SK-N-SH treated with all-trans-retinoic acid at 6 μM for 48 hours (cell line): ENCODE measurements at regions not wholly inside any gene's neighbourhood (a gene's known extent, or its start where the extent isn't known, plus 50 kb on each side); places are given as distances from the start of the nearest gene placed in this dataset.

Experiments
- ARNTL ChIP-seq: fragments of 450-650 bp; formaldehyde crosslinking; IDR thresholded peaks from 2 replicates; pipeline ENCODE4 v1.5.0; 2020; ENCODE audit warnings: low read depth, mild to moderate bottlenecking, moderate library complexity, borderline replicate concordance
- CSDC2 ChIP-seq: fragments of 250-450 bp; sonication (Bioruptor Pico); IDR thresholded peaks from 2 replicates; pipeline ENCODE4 v1.5.0; 2020; ENCODE audit warnings: mild to moderate bottlenecking, moderate library complexity
- GLIS3 ChIP-seq: fragments of 250-450 bp; sonication (Bioruptor Pico); IDR thresholded peaks from 2 replicates; pipeline ENCODE4 v1.5.0; 2020; ENCODE audit warnings: mild to moderate bottlenecking, moderate library complexity
- ISL1 ChIP-seq: fragments of 250-450 bp; sonication (Bioruptor Pico); IDR thresholded peaks from 2 replicates; pipeline ENCODE4 v2.1.2; 2022; ENCODE audit warnings: mild to moderate bottlenecking, moderate library complexity
- TCF4 ChIP-seq: fragments of 250-450 bp; sonication (Bioruptor Pico); IDR thresholded peaks from 2 replicates; pipeline ENCODE4 v1.8.0; 2021; ENCODE audit warnings: mild to moderate bottlenecking, moderate library complexity, borderline replicate concordance
- ZC3H10 ChIP-seq: fragments of 250-450 bp; sonication (Bioruptor Pico); IDR thresholded peaks from 2 replicates; pipeline ENCODE4 v1.5.1; 2021; ENCODE audit warnings: mild to moderate bottlenecking, moderate library complexity
- TF ChIP-seq, protein P1 (sequence below): fragments of 250-450 bp; sonication (Bioruptor Pico); IDR thresholded peaks from 2 replicates; pipeline ENCODE4 v1.5.1; 2020; ENCODE audit warnings: low read depth, mild to moderate bottlenecking, moderate library complexity
- TF ChIP-seq, protein P2 (sequence below): fragments of 250-450 bp; sonication (Bioruptor Pico); IDR thresholded peaks from 2 replicates; pipeline ENCODE4 v1.8.0; 2020; ENCODE audit warnings: mild to moderate bottlenecking, moderate library complexity, borderline replicate concordance
- TF ChIP-seq, protein P3 (sequence below): fragments of 250-450 bp; sonication (Bioruptor Pico); IDR thresholded peaks from 2 replicates; pipeline ENCODE4 v1.5.1; 2021; ENCODE audit warnings: mild to moderate bottlenecking, moderate library complexity

GRCh38 chr7:155972247-155972646, 160.0 kb upstream of the SHH start:
- TF ChIP-seq GLIS3 (CRISPR knock-in tag) = no peak
- TF ChIP-seq TCF4 (CRISPR knock-in tag) = no peak
- TF ChIP-seq, protein P1, sequence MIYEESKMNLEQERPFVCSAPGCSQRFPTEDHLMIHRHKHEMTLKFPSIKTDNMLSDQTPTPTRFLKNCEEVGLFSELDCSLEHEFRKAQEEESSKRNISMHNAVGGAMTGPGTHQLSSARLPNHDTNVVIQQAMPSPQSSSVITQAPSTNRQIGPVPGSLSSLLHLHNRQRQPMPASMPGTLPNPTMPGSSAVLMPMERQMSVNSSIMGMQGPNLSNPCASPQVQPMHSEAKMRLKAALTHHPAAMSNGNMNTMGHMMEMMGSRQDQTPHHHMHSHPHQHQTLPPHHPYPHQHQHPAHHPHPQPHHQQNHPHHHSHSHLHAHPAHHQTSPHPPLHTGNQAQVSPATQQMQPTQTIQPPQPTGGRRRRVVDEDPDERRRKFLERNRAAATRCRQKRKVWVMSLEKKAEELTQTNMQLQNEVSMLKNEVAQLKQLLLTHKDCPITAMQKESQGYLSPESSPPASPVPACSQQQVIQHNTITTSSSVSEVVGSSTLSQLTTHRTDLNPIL (CRISPR knock-in tag) = no peak
- TF ChIP-seq, protein P2, sequence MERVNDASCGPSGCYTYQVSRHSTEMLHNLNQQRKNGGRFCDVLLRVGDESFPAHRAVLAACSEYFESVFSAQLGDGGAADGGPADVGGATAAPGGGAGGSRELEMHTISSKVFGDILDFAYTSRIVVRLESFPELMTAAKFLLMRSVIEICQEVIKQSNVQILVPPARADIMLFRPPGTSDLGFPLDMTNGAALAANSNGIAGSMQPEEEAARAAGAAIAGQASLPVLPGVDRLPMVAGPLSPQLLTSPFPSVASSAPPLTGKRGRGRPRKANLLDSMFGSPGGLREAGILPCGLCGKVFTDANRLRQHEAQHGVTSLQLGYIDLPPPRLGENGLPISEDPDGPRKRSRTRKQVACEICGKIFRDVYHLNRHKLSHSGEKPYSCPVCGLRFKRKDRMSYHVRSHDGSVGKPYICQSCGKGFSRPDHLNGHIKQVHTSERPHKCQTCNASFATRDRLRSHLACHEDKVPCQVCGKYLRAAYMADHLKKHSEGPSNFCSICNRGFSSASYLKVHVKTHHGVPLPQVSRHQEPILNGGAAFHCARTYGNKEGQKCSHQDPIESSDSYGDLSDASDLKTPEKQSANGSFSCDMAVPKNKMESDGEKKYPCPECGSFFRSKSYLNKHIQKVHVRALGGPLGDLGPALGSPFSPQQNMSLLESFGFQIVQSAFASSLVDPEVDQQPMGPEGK (CRISPR knock-in tag) = no peak
- TF ChIP-seq, protein P3, sequence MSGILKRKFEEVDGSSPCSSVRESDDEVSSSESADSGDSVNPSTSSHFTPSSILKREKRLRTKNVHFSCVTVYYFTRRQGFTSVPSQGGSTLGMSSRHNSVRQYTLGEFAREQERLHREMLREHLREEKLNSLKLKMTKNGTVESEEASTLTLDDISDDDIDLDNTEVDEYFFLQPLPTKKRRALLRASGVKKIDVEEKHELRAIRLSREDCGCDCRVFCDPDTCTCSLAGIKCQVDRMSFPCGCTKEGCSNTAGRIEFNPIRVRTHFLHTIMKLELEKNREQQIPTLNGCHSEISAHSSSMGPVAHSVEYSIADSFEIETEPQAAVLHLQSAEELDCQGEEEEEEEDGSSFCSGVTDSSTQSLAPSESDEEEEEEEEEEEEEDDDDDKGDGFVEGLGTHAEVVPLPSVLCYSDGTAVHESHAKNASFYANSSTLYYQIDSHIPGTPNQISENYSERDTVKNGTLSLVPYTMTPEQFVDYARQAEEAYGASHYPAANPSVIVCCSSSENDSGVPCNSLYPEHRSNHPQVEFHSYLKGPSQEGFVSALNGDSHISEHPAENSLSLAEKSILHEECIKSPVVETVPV (CRISPR knock-in tag) = no peak
- no peak for TF ChIP-seq ZC3H10
- no peak for TF ChIP-seq ISL1 (CRISPR knock-in tag)
- no peak for TF ChIP-seq CSDC2 (CRISPR knock-in tag)
- TF ChIP-seq ARNTL (CRISPR knock-in tag) = no peak
